Inflammatory macrophage treated with lipopolysaccharide for 1 hour (primary cell): ENCODE measurements at regions not wholly inside any gene's neighbourhood (a gene's known extent, or its start where the extent isn't known, plus 50 kb on each side); places are given as distances from the start of the nearest gene placed in this dataset.
"Not testable (repeated sequence)": the region's sequence is repeated elsewhere in the genome, so short reads cannot be mapped to it uniquely, and the experiment has no call there.

Experiments
- DNase-seq, 2 donors: peaks; one replicate each; pipeline ENCODE4 v3.0.0-alpha.2; 2020 to 2022

DNA sequence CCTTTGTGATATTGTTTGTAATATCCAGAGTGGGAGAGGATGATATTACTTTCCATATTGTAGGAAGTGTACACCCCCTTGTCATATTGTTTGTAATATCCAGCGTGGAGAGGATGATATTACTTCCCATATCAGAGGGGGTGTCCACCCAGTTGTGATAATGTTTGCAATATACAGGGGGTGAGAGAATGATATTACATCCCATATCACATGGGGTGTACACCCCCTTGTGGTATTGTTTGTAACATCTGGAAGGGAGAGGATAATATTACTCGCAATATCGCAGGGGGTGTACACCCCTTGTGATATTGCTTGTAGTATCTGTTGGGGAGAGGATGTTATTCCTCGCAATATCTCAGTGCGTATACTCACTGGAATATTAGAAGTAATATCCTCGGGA, 61.5 kb downstream of the PRSS23 start:
- DNase-seq = no peak

DNA sequence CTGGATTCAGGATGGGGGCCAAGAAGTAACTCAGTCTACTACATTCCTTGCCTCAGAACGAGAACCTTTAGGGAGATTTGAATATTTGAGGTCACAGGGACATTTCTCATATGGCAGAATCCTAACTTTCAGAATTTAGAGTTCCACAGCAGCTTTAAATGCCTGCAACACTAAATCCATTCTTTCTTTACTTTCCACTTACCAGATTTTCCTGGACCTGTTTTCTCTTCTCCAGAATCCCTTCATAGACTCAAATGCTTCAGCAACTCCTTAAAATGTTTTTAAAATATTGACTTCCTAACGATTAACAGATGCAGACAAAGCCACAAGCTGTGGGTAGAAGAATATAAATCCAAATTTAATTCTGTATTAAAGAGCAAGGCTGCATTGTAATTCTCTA, 63.1 kb downstream of the PRSS23 start:
- no peak for DNase-seq

DNA sequence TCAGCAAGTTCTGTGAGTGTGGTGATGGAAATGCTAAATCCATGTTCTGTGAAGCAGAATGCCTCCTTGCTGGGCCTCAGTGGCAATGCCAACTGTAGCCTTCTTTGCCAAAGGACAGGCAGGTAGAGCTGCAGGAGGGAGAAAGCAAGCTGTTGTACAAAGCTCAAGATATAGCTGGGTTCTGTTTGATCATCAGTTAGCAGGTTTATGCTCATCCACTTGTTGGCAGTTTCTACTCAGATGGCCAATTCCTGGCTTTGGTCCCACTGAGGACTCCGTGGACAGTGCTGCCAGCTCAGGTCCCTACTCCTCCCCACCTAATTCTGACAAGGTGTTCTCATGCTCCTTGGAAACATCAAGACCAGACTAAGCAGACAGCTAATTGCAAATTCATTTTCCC, 65.1 kb downstream of the PRSS23 start:
- DNase-seq = no peak

DNA sequence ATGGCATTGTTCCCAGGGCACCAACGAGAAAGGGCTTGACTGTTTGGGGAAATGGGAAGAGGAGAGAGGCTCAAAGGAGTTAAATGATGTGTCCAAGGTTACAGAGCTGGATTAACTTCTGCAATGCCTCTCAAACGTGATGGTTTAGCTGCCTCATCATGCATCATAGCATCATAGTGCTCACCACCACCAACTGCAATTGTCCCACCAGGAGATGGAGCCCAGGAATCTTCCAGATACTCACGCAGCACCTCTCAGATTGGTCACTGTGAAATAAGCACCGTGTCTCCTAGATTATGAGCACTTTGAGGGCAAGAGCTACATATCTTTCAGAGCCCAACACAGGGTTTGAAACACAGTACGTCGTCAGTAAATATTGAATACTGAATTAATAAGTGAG, 69.2 kb downstream of the PRSS23 start:
- DNase-seq = no peak

DNA sequence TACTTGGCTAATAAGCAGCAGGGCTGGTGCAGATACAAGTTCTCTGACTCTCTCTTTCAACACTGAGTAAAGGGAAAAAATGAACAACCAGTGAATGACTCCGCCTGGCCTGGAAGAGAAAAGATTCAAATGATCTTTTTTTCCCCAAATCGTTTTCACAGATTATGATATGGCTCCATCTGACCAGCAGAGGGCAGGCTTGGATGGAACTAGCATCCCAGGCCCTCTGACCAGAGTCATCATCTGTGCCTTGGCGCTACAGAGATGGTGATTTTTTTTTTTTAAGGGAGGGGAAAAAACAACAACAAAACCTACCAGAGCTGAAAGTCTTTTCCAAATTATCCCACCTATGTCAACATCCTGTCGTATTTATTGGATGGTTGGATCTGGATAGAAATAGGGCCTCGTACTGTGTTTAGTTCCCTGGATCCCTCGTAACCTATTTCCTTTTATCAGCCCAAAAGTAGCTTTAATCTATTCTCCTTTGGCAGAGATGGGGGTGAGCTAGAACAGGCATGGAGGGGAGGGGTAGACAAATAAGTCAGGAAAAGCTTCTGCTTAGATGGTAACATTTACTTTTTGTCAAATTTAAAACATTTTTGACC, 69.7 kb downstream of the PRSS23 start:
- DNase-seq = peak; percentile 9 to 53

DNA sequence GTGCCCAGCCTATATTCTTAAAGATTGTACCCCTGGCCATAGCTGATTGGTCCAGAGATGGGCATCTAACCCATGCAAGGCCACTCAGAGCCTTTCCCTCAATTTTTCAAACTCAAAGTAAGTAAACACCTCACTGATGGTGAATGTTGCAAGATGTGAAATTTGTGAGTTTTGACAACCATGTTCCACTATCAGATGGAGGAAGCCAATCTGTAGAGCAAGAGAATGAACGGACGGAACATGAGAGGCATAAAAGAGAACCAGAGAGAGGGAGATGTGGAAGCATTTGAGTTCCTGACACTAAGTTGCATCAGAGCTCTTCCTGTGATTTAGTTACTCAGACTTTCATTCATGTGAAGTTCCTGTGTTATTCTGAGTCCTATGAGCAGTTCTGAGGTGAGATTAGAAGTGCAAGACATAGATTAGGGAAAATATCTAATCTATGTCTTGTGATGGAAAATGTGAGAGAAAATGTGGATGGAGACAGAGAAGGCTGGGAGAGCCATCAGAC, 73.3 kb downstream of the PRSS23 start:
- peak; percentile 2 to 8 for DNase-seq

DNA sequence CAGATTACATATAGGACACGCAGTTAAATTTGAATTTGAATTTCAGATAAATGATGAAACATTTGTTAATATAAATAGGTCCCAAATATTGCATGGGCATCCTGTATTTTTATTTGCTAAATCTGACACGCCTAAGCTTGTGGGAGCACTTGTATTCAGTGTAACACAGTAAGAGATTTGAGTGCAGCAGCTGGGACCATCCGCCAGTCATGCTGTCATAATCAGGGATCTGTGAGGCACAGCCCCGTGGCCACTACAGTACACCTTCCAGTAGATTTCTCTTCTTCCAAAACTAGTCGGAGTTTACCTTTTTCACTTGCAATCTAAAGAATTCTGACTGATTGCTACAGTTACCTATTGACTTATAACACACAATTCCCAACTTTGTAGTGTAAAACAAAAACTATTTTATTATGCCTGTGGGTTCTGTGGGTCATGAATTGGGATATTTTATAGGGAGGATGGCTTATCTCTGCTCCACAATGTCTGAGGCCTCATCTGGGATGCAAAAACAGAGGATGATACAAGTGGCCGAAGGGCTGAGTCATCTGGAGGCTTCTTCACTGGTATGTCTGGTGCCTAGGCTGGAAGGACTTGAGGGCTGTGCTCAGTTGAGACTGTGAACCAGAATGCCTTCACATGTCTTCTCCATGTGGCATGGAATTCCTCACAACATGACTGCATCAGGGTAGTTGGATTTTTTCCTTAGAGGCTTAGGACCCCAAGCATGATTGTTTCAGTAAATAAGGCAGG, 74.1 kb downstream of the PRSS23 start:
- no peak for DNase-seq

DNA sequence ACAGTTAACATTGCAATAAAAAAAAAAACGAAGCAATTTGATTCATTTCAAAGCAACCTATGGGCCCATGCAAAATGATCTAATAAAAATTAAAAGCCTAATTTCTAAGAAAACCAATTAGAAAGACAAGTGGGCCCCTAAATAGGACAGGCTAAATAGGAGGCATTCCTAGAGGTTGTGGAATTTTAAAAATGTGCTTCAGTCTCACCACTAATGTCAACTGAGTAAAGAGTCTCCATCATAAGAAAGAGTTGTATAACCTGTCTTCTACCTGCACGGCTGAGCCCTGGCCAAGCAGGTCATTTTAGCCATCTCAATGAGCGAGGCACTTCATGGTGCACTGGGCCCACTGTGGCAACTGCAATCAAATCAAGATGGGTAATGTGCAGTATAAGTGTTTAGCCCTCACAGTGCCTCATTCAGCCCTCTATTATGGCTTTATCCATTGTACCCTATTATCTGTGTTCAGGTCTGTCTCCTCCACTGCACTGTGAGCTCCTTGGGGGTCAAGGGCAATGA, 76.4 kb downstream of the PRSS23 start:
- no peak for DNase-seq

DNA sequence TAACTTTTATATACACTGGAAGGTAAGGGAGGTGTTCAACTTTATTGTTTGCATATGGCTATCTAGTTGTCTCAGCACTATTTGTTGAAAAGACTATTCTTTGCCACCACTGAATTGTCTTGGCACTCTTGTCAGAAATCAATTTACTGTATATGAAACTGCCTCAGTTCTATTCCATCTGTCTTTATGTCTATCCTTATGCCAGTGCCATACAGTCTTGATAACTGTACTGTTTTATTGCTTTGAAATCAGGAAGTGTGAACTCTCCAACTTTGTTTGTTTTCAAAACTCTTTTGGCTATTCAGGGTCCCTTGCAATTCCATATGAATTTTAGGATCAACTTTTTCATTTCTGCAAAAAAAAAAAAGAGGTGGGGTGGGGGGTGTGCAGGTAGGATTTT, 77.2 kb downstream of the PRSS23 start:
- DNase-seq = no peak

DNA sequence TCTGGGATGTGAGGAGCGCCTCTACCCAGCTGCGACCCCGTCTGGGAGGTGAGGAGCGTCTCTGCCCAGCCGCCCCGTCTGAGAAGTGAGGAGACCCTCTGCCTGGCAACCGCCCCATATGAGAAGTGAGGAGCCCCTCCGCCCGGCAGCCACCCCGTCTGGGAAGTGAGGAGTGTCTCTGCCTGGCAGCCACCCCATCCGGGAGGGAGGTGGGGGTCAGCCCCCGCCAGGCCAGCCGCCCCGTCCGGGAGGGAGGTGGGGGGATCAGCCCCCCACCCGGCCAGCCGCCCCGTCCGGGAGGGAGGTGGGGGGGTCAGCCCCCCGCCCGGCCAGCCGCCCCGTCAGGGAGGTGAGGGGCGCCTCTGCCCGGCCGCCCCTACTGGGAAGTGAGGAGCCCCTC, 76.0 kb downstream of the FZD4 start:
- not testable (repeated sequence) for DNase-seq

DNA sequence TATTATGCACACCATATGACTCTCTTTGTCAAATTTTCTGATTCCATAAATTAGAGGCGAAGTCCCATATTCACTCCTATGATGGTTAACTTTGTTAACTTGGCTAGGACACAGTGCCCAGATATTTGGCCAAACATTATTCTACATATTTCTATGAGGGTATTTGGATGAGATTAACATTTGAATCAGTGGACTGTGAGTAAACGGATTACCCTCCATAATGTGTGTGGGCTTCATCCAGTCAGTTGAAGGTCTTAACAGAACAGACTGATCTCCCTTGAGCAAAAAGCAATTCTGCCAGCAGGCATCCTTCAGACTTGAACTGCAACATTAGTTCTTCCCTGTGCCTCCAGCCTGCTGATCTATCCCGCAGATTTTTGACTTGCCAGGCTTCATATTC, 69.9 kb downstream of the FZD4 start:
- DNase-seq = no peak

DNA sequence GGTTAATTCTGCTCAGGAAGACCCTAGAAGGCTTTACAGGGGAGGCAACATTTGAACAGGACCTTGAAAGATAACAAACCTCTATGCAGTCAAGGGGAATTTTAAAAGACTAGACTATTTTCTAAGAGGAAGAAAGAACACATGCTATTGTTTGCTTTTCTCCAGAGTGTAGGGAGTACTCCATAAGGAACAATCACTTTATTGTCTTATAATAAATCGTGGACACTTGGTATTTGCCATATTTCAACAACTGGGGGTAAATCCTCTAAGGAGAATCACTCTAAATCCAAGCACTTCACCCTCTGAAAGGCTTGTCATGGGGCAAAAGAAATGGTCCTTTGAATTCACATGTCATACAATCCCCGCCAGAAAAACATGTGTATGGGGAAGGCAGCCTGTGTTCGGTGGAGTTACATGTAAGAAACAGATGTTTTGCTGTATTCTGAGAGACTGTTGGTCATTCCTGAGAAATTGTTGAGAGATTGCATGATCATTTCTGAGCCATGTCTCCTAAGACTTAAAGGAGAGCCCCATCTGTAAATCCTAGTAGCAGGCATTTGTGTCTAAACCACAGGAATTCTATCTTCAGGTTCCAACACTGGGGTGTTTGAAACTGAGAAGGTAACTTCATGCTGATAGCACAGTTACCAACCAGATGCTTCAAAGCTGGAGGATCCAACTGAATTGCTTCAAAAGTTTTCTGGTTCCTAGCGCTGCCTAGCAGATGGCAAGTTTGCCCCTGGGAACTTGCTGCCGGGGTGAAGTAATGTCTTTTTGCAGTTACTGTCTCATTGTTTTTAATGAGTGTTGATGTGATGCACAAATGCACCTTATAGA, 66.8 kb downstream of the FZD4 start:
- DNase-seq = no peak

DNA sequence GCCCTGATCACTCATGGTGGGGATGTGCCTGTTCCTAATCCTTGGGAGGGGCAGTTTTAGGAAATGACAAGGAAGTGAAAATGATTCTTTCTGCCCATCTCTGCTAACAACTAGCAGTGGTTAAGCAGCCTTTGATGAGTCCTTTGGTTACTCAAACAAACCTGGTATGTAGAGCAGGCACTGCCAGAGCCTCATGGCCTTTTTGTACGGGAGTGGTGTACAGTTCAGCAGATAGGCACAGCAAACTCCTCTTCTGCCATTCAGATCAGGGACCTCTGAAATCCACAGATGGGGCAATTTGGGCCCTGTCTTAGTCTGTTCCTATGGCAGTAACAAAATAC, 66.2 kb downstream of the FZD4 start:
- no peak for DNase-seq

DNA sequence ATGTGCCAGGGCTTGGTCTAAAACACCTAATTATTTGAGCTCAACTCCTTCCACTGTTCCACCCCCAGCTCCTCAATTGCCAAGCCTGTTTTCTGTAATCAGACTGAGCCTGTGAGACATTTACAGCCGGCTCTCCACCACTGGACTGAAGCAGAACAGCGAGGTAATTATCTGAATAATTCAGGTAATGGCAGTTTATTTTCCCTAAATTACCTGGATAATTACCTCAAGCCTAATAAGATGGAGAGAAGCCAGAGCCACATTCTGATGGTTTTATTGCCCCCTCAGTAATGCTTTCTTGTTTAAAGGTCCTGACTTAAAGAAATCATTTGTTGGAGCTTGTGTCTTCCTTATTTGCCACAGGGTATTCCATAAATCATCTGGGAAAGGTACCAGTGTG, 64.2 kb downstream of the FZD4 start:
- no peak for DNase-seq

DNA sequence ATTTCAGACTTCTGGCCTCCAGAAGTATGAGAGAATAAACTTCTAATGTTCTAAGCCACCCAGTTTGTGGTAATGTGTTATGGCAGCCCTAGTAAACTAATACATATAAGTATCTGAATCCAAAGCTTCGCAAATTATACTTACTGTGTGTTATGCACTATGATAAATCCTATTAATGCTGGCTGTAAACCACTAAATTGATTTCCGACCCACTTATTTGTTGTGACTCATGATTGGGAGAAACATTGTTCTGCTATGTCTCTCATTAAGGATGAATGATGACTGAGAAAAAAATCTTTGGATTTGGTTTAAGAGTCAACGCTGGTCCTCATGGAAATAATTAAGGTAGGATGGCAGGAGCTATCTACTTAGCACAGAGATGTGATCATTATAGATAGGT, 62.0 kb downstream of the FZD4 start:
- no peak for DNase-seq
